Adrenal gland (tissue), 9 donors: ENCODE measurements at regions not wholly inside any gene's neighbourhood (a gene's known extent, or its start where the extent isn't known, plus 50 kb on each side); places are given as distances from the start of the nearest gene placed in this dataset.

Source experiments
- DNase-seq, 7 donors: peaks; one replicate each; pipeline ENCODE4 v3.0.0-alpha.2; 2019 to 2020
- H3K27ac ChIP-seq, 5 donors: fragments of 200-600 bp; sonication (generic) in 4 of 5; 1 replicate in 3 of 5; 2 replicates in 2 of 5; pipeline versions ENCODE4 v1.5.1 to v1.8.0; 2016 to 2020; ENCODE audit warnings: mild to moderate bottlenecking in 1 of 5
- H3K27me3 ChIP-seq: fragments of 200-600 bp; 2 replicates; pipeline ENCODE4 v1.8.0; 2021
- H3K36me3 ChIP-seq, 2 donors: fragments of 200-600 bp; replicated peaks in 1 of 2; 1 replicate in 1 of 2; 2 replicates in 1 of 2; pipeline versions ENCODE4 v1.5.1 to v1.8.0; 2018 to 2022
- H3K4me1 ChIP-seq, 2 donors: fragments of 200-600 bp; replicated peaks in 1 of 2; 1 replicate in 1 of 2; 2 replicates in 1 of 2; pipeline versions ENCODE4 v1.5.1 to v1.8.0; 2018 to 2021
- H3K4me3 ChIP-seq, 4 donors: fragments of 200-600 bp; sonication (generic) in 3 of 4; one replicate each; pipeline ENCODE4 v1.5.1; 2016 to 2018
- H3K9me3 ChIP-seq, 3 donors: fragments of 200-600 bp; sonication (generic) in 1 of 3; replicated peaks in 1 of 3; 1 replicate in 2 of 3; 2 replicates in 1 of 3; pipeline versions ENCODE4 v1.5.1 to v1.8.0; 2016 to 2021
- CTCF ChIP-seq, 6 experiments: fragments of 450-650 bp in 4 of 6; fragments of 200-600 bp in 2 of 6; sonication (generic) in 1 of 6; IDR thresholded peaks; 1 replicate in 5 of 6; 2 replicates in 1 of 6; pipeline versions ENCODE4 v1.5.1 to v1.8.0; 2016 to 2021; ENCODE audit warnings: antibody characterized with exemption in 6 of 6, mild to moderate bottlenecking in 2 of 6, moderate library complexity in 1 of 6
- POLR2A ChIP-seq, 2 donors: fragments of 450-650 bp; IDR thresholded peaks; one replicate each; pipeline ENCODE4 v1.6.1; 2017; ENCODE audit warnings: antibody characterized with exemption in 2 of 2, mild to moderate bottlenecking in 2 of 2, moderate library complexity in 1 of 2
- WGBS, 4 donors: extraction: QIAGEN DNeasy Blood & Tissue Kit in 2 of 4; methylation state at CpG; one replicate each; pipeline versions ENCODE4 v1.1.5 to v1.1.7; 2013 to 2017; 5-methylcytosine and 5-hydroxymethylcytosine counted together
- intact Hi-C, 2 donors: fragments of 100-400 bp; cut with DNase I; formaldehyde crosslinking; loops; one replicate each; pipeline versions ENCODE4 v1.14.1 to v1.15.0; 2022 to 2023
- donor health status: healthy with polysubstance abuse.
- donor health status: Bipolar disorder and iron deficiency.
- donor health status: DM: yes; HTN: yes; CAD: no.
- donor health status: DM: no; HTN: no; CAD: no.
- donor health status: DM: no; HTN: no; CAD: no.

- Histone ChIP-seq H3K36me3 (no peaks in the 10 kb centered on the region), H3K27ac (no peak overlapping the region), H3K4me3 (no peak overlapping the region), H3K9me3 (no peaks in the 10 kb centered on the region), H3K27me3 (no peaks in the 10 kb centered on the region), H3K4me1 (no peaks in the 10 kb centered on the region)
- intact Hi-C loops: no loop called here
- DNase-seq: no peak
- TF ChIP-seq CTCF (IDR thresholded peaks at IDR 0.05): no peak
- TF ChIP-seq POLR2A (IDR thresholded peaks at IDR 0.05): no peak
- 63 to 84% (median 73%) methylated on average over 2 of the region's 2 CpGs for WGBS, 4 donors
Observed at GRCh38 chr3:156763386-156763785, 62.8 kb upstream of the LEKR1 start.

GRCh38 chr3:156763931-156764720 is 62.0 kb upstream of the LEKR1 start:
- intact Hi-C loops: no loop called here
- Histone ChIP-seq H3K4me3 (no peak overlapping the region), H3K27me3 (no peaks in the 10 kb centered on the region), H3K36me3 (no peaks in the 10 kb centered on the region), H3K9me3 (no peaks in the 10 kb centered on the region), H3K4me1 (no peaks in the 10 kb centered on the region), H3K27ac (no peak overlapping the region)
- TF ChIP-seq POLR2A (IDR thresholded peaks at IDR 0.05) (no peak), CTCF (IDR thresholded peaks at IDR 0.05) (no peak)
- no peak for DNase-seq
- 88 to 93% (median 91%) methylated on average over 12 of the region's 12 CpGs for WGBS, 4 donors

DNA sequence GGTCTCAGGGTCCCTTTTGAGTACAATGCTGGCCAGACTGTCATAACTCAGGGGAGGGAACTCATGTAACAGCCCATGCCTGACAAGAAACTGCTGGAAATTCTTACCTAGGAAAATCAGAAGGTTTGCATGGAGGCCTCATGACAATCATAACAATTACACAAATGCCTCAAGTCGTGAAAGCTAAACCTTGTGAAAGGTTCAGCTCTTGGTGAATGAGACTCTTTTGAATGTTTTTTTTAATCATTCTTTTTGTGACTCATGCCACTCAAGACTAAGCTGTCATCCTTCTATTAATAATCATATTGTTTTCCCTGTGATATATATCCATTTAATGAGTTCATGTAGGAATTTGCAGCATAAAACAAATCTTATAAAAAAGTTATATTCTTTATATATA is 61.4 kb upstream of the LEKR1 start:
- H3K27me3 ChIP-seq: no peaks in the 10 kb centered on the region
- no peak overlapping the region for H3K27ac ChIP-seq
- H3K9me3 ChIP-seq: no peaks in the 10 kb centered on the region
- H3K4me3 ChIP-seq: no peak overlapping the region
- DNase-seq: no peak
- 68 to 88% (median 82%) methylated on average over 1 of the region's 1 CpG for WGBS, 4 donors
- H3K36me3 ChIP-seq: no peaks in the 10 kb centered on the region
- TF ChIP-seq CTCF (IDR thresholded peaks at IDR 0.05) (no peak), POLR2A (IDR thresholded peaks at IDR 0.05) (no peak)
- H3K4me1 ChIP-seq: no peaks in the 10 kb centered on the region
- intact Hi-C loops: no loop called here

DNA sequence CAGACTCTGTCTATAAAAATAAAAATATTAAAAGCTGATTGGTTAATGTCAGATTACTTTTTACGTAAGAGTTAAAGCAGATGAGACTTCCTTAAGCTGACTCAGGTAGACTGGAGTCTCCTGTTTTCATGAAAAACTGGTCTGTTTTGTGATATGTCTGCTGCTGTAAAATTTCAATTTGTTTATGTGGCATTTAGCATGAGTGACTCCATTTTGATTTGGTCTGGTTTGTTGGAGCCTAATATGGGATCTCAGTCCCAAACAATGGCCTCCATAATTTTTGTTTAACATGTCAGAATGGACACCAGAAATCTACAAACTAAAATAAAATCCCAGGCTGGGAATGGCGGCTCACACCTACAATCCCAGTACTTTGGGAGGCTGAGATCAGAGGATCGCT is 57.8 kb upstream of the LEKR1 start:
- Histone ChIP-seq H3K9me3 (no peaks in the 10 kb centered on the region), H3K36me3 (no peaks in the 10 kb centered on the region), H3K27me3 (no peaks in the 10 kb centered on the region), H3K27ac (no peak overlapping the region), H3K4me3 (no peak overlapping the region), H3K4me1 (peaks cover 0 to 6% of the 10 kb centered on the region in 2 donors)
- WGBS, 4 donors: 89 to 100% (median 95%) methylated on average over 3 of the region's 3 CpGs
- no peak for DNase-seq
- intact Hi-C loops: no loop called here
- TF ChIP-seq POLR2A (IDR thresholded peaks at IDR 0.05) (no peak), CTCF (IDR thresholded peaks at IDR 0.05) (no peak)
